SK-N-SH (cell line): ENCODE measurements at regions not wholly inside any gene's neighbourhood (a gene's known extent, or its start where the extent isn't known, plus 50 kb on each side); places are given as distances from the start of the nearest gene placed in this dataset.

Source experiments
- TCF12 ChIP-seq: IDR thresholded peaks from 2 replicates; pipeline ENCODE4 v1.4.0; 2012
- TEAD4 ChIP-seq: IDR thresholded peaks from 2 replicates; pipeline ENCODE4 v1.4.0; 2012; ENCODE audit warnings: mild to moderate bottlenecking, borderline replicate concordance; ENCODE audit not compliant: insufficient read depth
- TF ChIP-seq, protein P1 (sequence below): fragments of 200-600 bp; sonication (generic); IDR thresholded peaks from 2 replicates; pipeline ENCODE4 v1.6.1; 2017; ENCODE audit warnings: antibody characterized with exemption, mild to moderate bottlenecking, moderate library complexity

DNA sequence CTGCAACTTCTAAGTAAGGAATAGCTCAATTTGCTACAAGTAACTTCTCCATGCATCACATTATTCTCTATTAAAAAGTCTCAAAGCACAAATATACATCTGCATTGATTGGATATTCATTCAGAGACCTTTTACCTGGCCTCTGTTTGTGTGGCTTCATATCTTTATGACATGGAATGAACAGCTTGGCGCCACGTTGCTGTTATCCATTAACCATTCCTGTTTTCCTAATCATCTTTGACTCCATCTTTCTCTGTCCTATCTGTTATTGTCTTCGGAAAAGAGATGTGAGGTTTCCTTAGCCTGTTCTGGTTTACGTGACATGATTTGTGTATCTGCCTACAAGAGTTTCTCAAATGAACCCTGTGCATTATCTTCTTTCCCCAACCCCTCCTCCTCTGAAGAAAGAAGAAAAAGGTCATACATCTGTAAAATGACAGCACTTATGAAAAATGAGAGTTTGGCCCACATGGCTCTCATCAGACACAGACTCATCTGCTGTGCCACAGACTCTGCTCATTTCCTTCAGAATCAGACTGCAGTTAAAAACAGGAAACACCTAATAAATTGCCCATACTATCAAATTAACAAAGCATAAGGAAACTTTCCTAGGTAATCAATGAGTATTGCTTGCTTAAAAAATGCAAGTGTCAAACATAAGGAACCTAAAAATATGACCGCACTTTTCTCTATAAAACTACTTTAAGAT is 347.6 kb upstream of the FAM241A start:
- TF ChIP-seq, protein P1, sequence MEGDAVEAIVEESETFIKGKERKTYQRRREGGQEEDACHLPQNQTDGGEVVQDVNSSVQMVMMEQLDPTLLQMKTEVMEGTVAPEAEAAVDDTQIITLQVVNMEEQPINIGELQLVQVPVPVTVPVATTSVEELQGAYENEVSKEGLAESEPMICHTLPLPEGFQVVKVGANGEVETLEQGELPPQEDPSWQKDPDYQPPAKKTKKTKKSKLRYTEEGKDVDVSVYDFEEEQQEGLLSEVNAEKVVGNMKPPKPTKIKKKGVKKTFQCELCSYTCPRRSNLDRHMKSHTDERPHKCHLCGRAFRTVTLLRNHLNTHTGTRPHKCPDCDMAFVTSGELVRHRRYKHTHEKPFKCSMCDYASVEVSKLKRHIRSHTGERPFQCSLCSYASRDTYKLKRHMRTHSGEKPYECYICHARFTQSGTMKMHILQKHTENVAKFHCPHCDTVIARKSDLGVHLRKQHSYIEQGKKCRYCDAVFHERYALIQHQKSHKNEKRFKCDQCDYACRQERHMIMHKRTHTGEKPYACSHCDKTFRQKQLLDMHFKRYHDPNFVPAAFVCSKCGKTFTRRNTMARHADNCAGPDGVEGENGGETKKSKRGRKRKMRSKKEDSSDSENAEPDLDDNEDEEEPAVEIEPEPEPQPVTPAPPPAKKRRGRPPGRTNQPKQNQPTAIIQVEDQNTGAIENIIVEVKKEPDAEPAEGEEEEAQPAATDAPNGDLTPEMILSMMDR, result no peak
- TF ChIP-seq TEAD4 (no peak), TCF12 (no peak)
